GM23248 (cell line): ENCODE measurements at regions not wholly inside any gene's neighbourhood (a gene's known extent, or its start where the extent isn't known, plus 50 kb on each side); places are given as distances from the start of the nearest gene placed in this dataset.

Source experiments
- DNase-seq: peaks from one replicate; pipeline ENCODE4 v3.0.0-alpha.2; 2015
- H2AFZ ChIP-seq: fragments of 200-600 bp; sonication (generic); 2 replicates; pipeline ENCODE4 v1.6.1; 2016; ENCODE audit warnings: antibody characterized with exemption
- H3F3A ChIP-seq: fragments of 200-600 bp; sonication (generic); 2 replicates; pipeline ENCODE4 v1.6.1; 2016; ENCODE audit warnings: mild to moderate bottlenecking, antibody characterized with exemption, mixed run types; ENCODE audit not compliant: insufficient read depth
- H3K27ac ChIP-seq: fragments of 200-600 bp; sonication (generic); 2 replicates; pipeline ENCODE4 v1.5.1; 2016; ENCODE audit warnings: mild to moderate bottlenecking
- H3K27me3 ChIP-seq: fragments of 200-600 bp; sonication (generic); replicated peaks from 2 replicates; pipeline ENCODE4 v1.6.1; 2016; ENCODE audit warnings: mild to moderate bottlenecking; ENCODE audit not compliant: insufficient read depth
- H3K36me3 ChIP-seq: fragments of 200-600 bp; sonication (generic); 2 replicates; pipeline ENCODE4 v1.6.1; 2016; ENCODE audit warnings: low read depth, mild to moderate bottlenecking
- H3K4me1 ChIP-seq: fragments of 200-600 bp; sonication (generic); 2 replicates; pipeline ENCODE4 v1.6.1; 2016; ENCODE audit warnings: mild to moderate bottlenecking; ENCODE audit not compliant: insufficient read depth
- H3K4me2 ChIP-seq: fragments of 200-600 bp; sonication (generic); one replicate; pipeline ENCODE4 v1.6.1; 2016; ENCODE audit warnings: mild to moderate bottlenecking; ENCODE audit not compliant: unreplicated experiment
- H3K4me3 ChIP-seq: fragments of 200-600 bp; sonication (generic); 2 replicates; pipeline ENCODE4 v1.5.1; 2016; ENCODE audit warnings: mild to moderate bottlenecking
- H3K79me2 ChIP-seq: fragments of 200-600 bp; sonication (generic); 2 replicates; pipeline ENCODE4 v1.6.1; 2016; ENCODE audit warnings: mild to moderate bottlenecking; ENCODE audit not compliant: insufficient read depth
- H3K9ac ChIP-seq: fragments of 200-600 bp; sonication (generic); 2 replicates; pipeline ENCODE4 v1.6.1; 2016; ENCODE audit warnings: mild to moderate bottlenecking
- H3K9me2 ChIP-seq: fragments of 200-600 bp; sonication (generic); 2 replicates; pipeline ENCODE4 v1.6.1; 2016; ENCODE audit warnings: mixed run types, mild to moderate bottlenecking, moderate library complexity; ENCODE audit not compliant: insufficient read depth
- H3K9me3 ChIP-seq: fragments of 200-600 bp; sonication (generic); one replicate; pipeline ENCODE4 v1.6.1; 2017; ENCODE audit warnings: low read depth
- H4K20me1 ChIP-seq: fragments of 200-600 bp; sonication (generic); 2 replicates; pipeline ENCODE4 v1.6.0; 2016; ENCODE audit not compliant: insufficient read depth
- EZH2 ChIP-seq: fragments of 200-600 bp; sonication (generic); IDR thresholded peaks from 2 replicates; pipeline ENCODE4 v1.6.1; 2018; ENCODE audit warnings: antibody characterized with exemption, mild to moderate bottlenecking; ENCODE audit not compliant: insufficient read depth, poor library complexity, severe bottlenecking
- EZH2phosphoT487 ChIP-seq: fragments of 200-600 bp; sonication (generic); IDR thresholded peaks from 2 replicates; pipeline ENCODE4 v1.6.1; 2018; ENCODE audit warnings: antibody characterized with exemption, moderate library complexity, mild to moderate bottlenecking, low read depth; ENCODE audit not compliant: insufficient read depth
- WGBS, 2 experiments: methylation state at CpG; one replicate each; pipeline ENCODE4 v1.1.6; 2015 to 2017; ENCODE audit warnings: low lambda C conversion rate in 2 of 2, low coverage in 1 of 2; ENCODE audit errors: missing lambda C conversion rate in 2 of 2; 5-methylcytosine and 5-hydroxymethylcytosine counted together
- in situ Hi-C: fragments of 300-500 bp; cut with MboI; formaldehyde crosslinking; loops from 2 replicates; pipeline ENCODE4 v1.15.0; 2020

DNA sequence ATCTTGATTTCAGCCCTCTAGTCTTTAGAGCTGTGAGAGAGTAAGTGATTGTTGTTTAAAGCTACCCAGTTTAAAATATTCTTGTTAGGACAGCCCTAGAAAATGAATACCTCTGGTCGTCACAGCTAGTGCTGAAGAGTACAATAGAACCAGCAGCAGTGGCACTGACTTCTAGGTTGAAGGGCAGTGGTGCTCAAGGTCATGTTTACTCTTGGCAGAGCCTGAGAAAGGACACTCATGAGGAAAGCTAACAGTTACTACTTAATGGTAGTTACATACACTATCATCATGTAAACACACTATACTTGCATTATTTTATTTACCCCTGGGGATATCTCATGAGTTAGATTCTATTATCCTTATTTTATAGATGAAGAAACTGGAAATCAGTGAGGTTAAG lies 323.0 kb downstream of the SH2D4B start:
- Histone ChIP-seq H3F3A (no peaks in the 10 kb centered on the region), H3K36me3 (no peaks in the 10 kb centered on the region), H3K27me3 (no peaks in the 10 kb centered on the region), H3K4me1 (no peaks in the 10 kb centered on the region), H3K9ac (no peak overlapping the region), H3K4me3 (no peak overlapping the region), H4K20me1 (no peaks in the 10 kb centered on the region), H2AFZ (no peak overlapping the region), H3K9me3 (no peaks in the 10 kb centered on the region), H3K27ac (no peak overlapping the region), H3K79me2 (no peaks in the 10 kb centered on the region), H3K9me2 (no peaks in the 10 kb centered on the region), H3K4me2 (no peak overlapping the region)
- TF ChIP-seq EZH2phosphoT487 (no peak), EZH2 (no peak)
- in situ Hi-C loops, result no loop called here
- 11 to 17% methylated on average over 1 of the region's 1 CpG for WGBS, 2 experiments
- DNase-seq, result no peak

GRCh38 chr10:80861882-80862281 lies 324.2 kb downstream of the SH2D4B start:
- Histone ChIP-seq H3F3A (no peaks in the 10 kb centered on the region), H3K79me2 (no peaks in the 10 kb centered on the region), H3K27ac (no peak overlapping the region), H3K9ac (no peak overlapping the region), H4K20me1 (no peaks in the 10 kb centered on the region), H2AFZ (no peak overlapping the region), H3K36me3 (no peaks in the 10 kb centered on the region), H3K4me2 (no peak overlapping the region), H3K27me3 (no peaks in the 10 kb centered on the region), H3K9me3 (no peaks in the 10 kb centered on the region), H3K4me1 (no peaks in the 10 kb centered on the region), H3K4me3 (no peak overlapping the region), H3K9me2 (no peaks in the 10 kb centered on the region)
- in situ Hi-C loops, result no loop called here
- no peak for TF ChIP-seq EZH2
- no peak for TF ChIP-seq EZH2phosphoT487
- no peak for DNase-seq

DNA sequence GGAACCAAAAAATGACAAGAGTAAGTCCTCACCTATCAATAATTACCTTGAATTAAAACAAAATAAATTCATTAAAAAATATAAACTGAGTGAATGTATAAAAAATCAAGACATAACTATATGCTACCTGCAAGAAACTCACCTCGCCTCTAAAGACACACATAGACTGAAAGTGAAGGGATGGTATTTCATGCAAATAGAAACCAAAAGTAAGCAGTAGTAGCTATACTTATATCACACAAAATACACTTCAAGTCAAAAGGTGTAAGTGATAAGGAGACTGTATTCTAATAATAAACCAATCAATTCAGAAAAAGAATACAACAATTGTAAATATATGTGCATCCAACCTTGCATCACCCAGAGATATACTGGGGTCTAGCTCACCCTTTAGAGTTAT lies 332.6 kb downstream of the SH2D4B start:
- no peak overlapping the region for H2AFZ ChIP-seq
- no peak for TF ChIP-seq EZH2
- no peak for TF ChIP-seq EZH2phosphoT487

DNA sequence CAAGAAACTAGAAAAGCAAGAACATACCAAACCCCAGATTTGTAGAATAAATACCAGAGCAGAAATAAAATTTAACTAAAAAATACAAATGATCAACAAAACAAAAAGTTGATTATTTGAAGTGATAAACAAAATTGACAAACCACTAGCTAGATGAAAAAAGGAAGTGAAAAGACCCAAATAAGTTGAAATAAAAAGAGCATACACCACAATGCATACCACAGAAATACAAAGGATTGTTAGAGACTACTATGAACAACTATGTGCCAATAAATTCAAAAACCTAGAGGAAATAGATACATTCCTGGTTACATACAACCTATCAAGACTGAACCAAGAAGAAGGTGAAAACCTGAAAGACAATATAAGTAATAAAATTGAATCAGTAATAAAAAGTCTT lies 333.4 kb downstream of the SH2D4B start:
- Histone ChIP-seq H3K79me2 (no peaks in the 10 kb centered on the region), H3F3A (no peaks in the 10 kb centered on the region), H3K4me3 (no peak overlapping the region), H3K9me2 (no peaks in the 10 kb centered on the region), H4K20me1 (no peaks in the 10 kb centered on the region), H3K4me2 (no peak overlapping the region), H3K9ac (no peak overlapping the region), H3K9me3 (no peaks in the 10 kb centered on the region), H3K27ac (no peak overlapping the region), H3K4me1 (no peaks in the 10 kb centered on the region), H3K27me3 (no peaks in the 10 kb centered on the region), H2AFZ (no peak overlapping the region), H3K36me3 (no peaks in the 10 kb centered on the region)
- TF ChIP-seq EZH2 (no peak), EZH2phosphoT487 (no peak)
- in situ Hi-C loops, result no loop called here
- no peak for DNase-seq

More for the DNA sequence above, 332.6 kb downstream of the SH2D4B start:
- in situ Hi-C loops, result no loop called here
- no peak for DNase-seq
- H3K4me2 ChIP-seq, result no peak overlapping the region
- H3F3A ChIP-seq, result no peaks in the 10 kb centered on the region
- no peak overlapping the region for H3K4me3 ChIP-seq
- no peaks in the 10 kb centered on the region for H3K27me3 ChIP-seq
- no peak overlapping the region for H3K9ac ChIP-seq
- H3K4me1 ChIP-seq, result no peaks in the 10 kb centered on the region
- H3K27ac ChIP-seq, result no peak overlapping the region
- H3K36me3 ChIP-seq, result no peaks in the 10 kb centered on the region
- no peaks in the 10 kb centered on the region for H4K20me1 ChIP-seq
- WGBS, 2 experiments, result 9 to 13% methylated on average over 1 of the region's 1 CpG
- H3K9me2 ChIP-seq, result no peaks in the 10 kb centered on the region
- H3K9me3 ChIP-seq, result no peaks in the 10 kb centered on the region
- no peaks in the 10 kb centered on the region for H3K79me2 ChIP-seq

DNA sequence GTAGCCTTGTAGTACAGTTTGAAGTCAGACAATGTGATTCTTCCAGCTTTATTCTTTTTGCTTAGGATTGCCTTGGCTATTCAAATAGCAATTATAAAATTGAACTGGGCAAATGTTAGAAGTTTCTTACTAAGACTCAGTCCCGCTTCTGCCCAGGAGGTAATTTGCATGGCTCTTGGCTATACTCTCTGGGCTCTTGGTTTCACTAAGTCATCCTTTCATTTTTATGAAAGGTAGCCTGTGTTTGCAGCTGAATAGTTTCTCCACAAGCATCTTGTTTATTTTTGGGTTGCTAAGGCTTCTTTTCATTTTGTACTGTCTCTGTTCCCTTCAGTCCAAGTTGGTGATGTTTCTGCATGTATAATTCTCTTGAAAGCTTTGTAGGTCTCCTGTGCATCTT lies 340.6 kb downstream of the SH2D4B start:
- H3K4me3 ChIP-seq, result no peak overlapping the region
- no peak overlapping the region for H3K9ac ChIP-seq
- peaks cover 7% of the 10 kb centered on the region for H3K9me3 ChIP-seq
- no peaks in the 10 kb centered on the region for H3F3A ChIP-seq
- in situ Hi-C loops, result no loop called here
- TF ChIP-seq EZH2 (no peak), EZH2phosphoT487 (no peak)
- no peaks in the 10 kb centered on the region for H4K20me1 ChIP-seq
- no peak overlapping the region for H3K4me2 ChIP-seq
- H3K36me3 ChIP-seq, result no peaks in the 10 kb centered on the region
- no peaks in the 10 kb centered on the region for H3K9me2 ChIP-seq
- WGBS, 2 experiments, result 20 to 24% methylated on average over 1 of the region's 1 CpG
- no peak for DNase-seq
- H3K27ac ChIP-seq, result no peak overlapping the region
- H3K27me3 ChIP-seq, result no peaks in the 10 kb centered on the region
- no peak overlapping the region for H2AFZ ChIP-seq
- H3K79me2 ChIP-seq, result no peaks in the 10 kb centered on the region
- no peaks in the 10 kb centered on the region for H3K4me1 ChIP-seq
